ENCODE measurements at regions not wholly inside any gene's neighbourhood (a gene's known extent, or its start where the extent isn't known, plus 50 kb on each side); places are given as distances from the start of the nearest gene placed in this dataset.

DNA sequence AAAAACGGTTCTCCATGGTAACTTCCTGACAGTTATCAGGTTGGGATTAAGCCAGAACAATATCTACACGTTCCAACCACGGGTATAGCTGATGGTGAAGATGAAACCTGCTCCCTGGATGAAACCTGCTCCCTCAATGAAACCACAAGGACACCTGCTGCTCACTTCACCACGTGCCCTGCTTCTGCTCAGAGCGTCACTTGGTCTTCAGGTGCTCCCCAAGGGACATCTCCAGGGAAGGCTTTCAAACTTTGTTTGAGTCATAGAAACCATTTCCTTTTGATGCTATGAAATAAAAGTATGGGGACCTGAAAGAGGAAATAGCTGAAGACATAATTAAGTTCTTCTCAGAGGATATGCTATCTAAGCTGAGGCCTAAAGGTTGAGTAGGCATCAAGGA lies 242.4 kb downstream of the MED10 start:
- TF ChIP-seq, protein P1, sequence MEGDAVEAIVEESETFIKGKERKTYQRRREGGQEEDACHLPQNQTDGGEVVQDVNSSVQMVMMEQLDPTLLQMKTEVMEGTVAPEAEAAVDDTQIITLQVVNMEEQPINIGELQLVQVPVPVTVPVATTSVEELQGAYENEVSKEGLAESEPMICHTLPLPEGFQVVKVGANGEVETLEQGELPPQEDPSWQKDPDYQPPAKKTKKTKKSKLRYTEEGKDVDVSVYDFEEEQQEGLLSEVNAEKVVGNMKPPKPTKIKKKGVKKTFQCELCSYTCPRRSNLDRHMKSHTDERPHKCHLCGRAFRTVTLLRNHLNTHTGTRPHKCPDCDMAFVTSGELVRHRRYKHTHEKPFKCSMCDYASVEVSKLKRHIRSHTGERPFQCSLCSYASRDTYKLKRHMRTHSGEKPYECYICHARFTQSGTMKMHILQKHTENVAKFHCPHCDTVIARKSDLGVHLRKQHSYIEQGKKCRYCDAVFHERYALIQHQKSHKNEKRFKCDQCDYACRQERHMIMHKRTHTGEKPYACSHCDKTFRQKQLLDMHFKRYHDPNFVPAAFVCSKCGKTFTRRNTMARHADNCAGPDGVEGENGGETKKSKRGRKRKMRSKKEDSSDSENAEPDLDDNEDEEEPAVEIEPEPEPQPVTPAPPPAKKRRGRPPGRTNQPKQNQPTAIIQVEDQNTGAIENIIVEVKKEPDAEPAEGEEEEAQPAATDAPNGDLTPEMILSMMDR (IDR thresholded peaks at IDR 0.05; ENCODE audit: low read depth, low read length): no peak
- no peak overlapping the region for H3K27ac ChIP-seq
- H3K36me3 ChIP-seq: no peaks in the 10 kb centered on the region
- peaks cover 74% of the 10 kb centered on the region for H3K27me3 ChIP-seq (ENCODE audit: insufficient read depth, low read depth, severe bottlenecking)
- DNase-seq: no peak
- H3K4me3 ChIP-seq (ENCODE audit: low read depth, low read length): no peak overlapping the region
- peaks cover 2% of the 10 kb centered on the region for H3K9me3 ChIP-seq (ENCODE audit: severe bottlenecking)

GRCh38 chr5:6134281-6134680 lies 244.1 kb downstream of the MED10 start:
- DNase-seq: no peak
- TF ChIP-seq, protein P1 (IDR thresholded peaks at IDR 0.05; ENCODE audit: low read depth, low read length): no peak
- H3K4me3 ChIP-seq (ENCODE audit: low read depth, low read length): no peak overlapping the region
- H3K9me3 ChIP-seq (ENCODE audit: severe bottlenecking): no peaks in the 10 kb centered on the region
- H3K27me3 ChIP-seq (ENCODE audit: insufficient read depth, low read depth, severe bottlenecking): peaks cover 65% of the 10 kb centered on the region
- no peak overlapping the region for H3K27ac ChIP-seq
- no peaks in the 10 kb centered on the region for H3K36me3 ChIP-seq

DNA sequence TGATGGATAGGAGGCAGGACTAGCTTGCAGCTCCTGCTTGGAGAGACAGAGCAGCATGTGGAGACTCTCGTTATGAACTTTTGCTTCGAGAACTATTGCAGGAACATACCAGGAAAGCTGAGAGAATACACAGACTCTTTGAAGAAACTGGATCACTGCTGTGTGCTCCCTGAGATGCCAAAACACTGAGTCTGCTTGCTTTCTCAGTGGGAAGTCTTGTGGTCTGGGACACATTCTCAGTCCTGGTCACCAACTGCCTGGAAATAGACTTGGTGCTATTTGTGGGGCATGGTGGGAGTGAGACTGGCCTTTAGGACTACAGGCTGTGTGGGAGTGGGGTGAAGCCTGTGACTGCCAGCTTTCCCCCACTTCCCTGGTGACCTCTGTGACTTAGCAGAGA lies 252.6 kb downstream of the MED10 start:
- DNase-seq: no peak
- TF ChIP-seq, protein P1 (IDR thresholded peaks at IDR 0.05; ENCODE audit: low read depth, low read length): no peak
- peaks cover 7% of the 10 kb centered on the region for H3K9me3 ChIP-seq (ENCODE audit: severe bottlenecking)
- H3K36me3 ChIP-seq: no peaks in the 10 kb centered on the region
- peaks cover 82% of the 10 kb centered on the region for H3K27me3 ChIP-seq (ENCODE audit: insufficient read depth, low read depth, severe bottlenecking)
- no peak overlapping the region for H3K27ac ChIP-seq
- no peak overlapping the region for H3K4me3 ChIP-seq (ENCODE audit: low read depth, low read length)

DNA sequence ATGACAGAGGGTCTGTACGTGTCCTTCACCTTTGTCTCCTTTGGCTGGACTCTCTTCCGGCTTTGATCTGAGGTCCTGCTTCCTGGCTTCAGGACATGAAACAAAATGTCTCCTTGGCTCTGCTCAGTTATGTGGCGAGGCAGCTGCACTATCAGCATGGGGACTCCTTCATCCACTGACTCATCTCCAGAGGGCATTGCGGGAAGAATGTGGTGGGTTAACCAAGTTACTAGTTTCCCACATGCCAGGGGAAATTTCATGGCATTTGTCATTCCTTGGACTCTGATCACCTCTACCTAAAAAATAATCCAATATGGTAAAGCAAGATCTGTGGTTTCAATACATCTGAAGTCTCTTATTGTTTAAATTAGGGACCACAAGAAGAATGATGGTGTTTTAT lies 259.7 kb downstream of the MED10 start:
- no peaks in the 10 kb centered on the region for H3K36me3 ChIP-seq
- no peak overlapping the region for H3K4me3 ChIP-seq (ENCODE audit: low read depth, low read length)
- H3K27me3 ChIP-seq (ENCODE audit: insufficient read depth, low read depth, severe bottlenecking): peaks cover 88% of the 10 kb centered on the region
- TF ChIP-seq, protein P1 (IDR thresholded peaks at IDR 0.05; ENCODE audit: low read depth, low read length): no peak
- H3K27ac ChIP-seq: no peak overlapping the region
- DNase-seq: no peak
- H3K9me3 ChIP-seq (ENCODE audit: severe bottlenecking): peaks cover 4% of the 10 kb centered on the region

DNA sequence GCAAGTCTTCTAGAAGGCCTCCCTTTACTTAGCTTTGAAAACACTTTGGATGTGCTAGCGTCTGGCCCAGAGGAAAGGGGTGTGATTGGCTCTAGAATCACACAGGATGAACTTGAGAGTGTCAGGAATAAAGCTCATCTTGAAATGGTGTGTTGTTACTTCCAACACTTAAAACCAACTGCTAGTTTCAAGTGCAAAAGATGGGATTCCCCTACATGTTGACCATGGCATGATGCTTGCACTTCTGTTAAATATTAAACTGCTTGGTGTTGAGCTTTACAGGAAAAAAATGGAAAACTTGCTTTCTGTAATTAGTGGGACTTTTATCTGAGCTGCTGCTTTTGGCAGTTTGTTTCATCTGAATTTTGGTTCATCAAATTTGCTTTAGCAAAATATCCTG lies 261.1 kb downstream of the MED10 start:
- Histone ChIP-seq H3K9me3 (ENCODE audit: severe bottlenecking) (no peaks in the 10 kb centered on the region), H3K27ac (no peak overlapping the region), H3K27me3 (ENCODE audit: insufficient read depth, low read depth, severe bottlenecking) (peaks cover 89% of the 10 kb centered on the region), H3K4me3 (ENCODE audit: low read depth, low read length) (no peak overlapping the region), H3K36me3 (no peaks in the 10 kb centered on the region)
- no peak for DNase-seq
- TF ChIP-seq, protein P1 (IDR thresholded peaks at IDR 0.05; ENCODE audit: low read depth, low read length): no peak

GRCh38 chr5:6115852-6116251 lies 262.5 kb downstream of the MED10 start:
- Histone ChIP-seq H3K9me3 (ENCODE audit: severe bottlenecking) (no peaks in the 10 kb centered on the region), H3K27me3 (ENCODE audit: insufficient read depth, low read depth, severe bottlenecking) (peaks cover 89% of the 10 kb centered on the region), H3K4me3 (ENCODE audit: low read depth, low read length) (no peak overlapping the region), H3K36me3 (no peaks in the 10 kb centered on the region), H3K27ac (no peak overlapping the region)
- TF ChIP-seq, protein P1 (IDR thresholded peaks at IDR 0.05; ENCODE audit: low read depth, low read length): no peak
- DNase-seq: no peak
